LNCaP clone FGC (cell line): ENCODE measurements at regions not wholly inside any gene's neighbourhood (a gene's known extent, or its start where the extent isn't known, plus 50 kb on each side); places are given as distances from the start of the nearest gene placed in this dataset.

Experiments used
- DNase-seq: peaks from one replicate; pipeline ENCODE4 v3.0.0-alpha.2; 2011; ENCODE audit warnings: low read depth
- H3K4me3 ChIP-seq: 2 replicates; pipeline ENCODE4 v1.5.1; 2011; ENCODE audit warnings: mild to moderate bottlenecking, low read depth, low read length, control low read depth
- TF ChIP-seq, protein P1 (sequence below): IDR thresholded peaks from 2 replicates; pipeline ENCODE4 v1.5.1; 2012; ENCODE audit warnings: mild to moderate bottlenecking; ENCODE audit not compliant: control insufficient read depth, insufficient read depth; ENCODE audit errors: extremely low read depth

DNA sequence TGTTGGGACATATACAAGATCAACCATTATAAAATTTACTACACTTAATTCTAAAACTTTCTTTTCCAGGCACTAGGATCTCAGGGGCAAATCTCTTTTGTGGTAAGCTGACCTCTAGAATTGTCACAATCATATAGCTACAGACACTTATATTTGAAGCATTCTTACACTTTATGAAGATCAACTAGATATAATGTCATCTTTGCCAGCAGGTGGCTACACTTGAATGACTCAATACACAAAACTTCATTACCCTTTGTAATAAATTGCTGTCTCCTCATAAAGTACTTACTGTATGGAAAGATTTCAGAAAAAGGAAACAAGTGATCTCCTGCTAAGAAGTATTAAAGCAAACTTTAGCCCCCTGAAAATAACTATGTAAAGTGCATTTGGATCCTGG lies 77.8 kb downstream of the RDH14 start:
- no peak for DNase-seq
- TF ChIP-seq, protein P1, sequence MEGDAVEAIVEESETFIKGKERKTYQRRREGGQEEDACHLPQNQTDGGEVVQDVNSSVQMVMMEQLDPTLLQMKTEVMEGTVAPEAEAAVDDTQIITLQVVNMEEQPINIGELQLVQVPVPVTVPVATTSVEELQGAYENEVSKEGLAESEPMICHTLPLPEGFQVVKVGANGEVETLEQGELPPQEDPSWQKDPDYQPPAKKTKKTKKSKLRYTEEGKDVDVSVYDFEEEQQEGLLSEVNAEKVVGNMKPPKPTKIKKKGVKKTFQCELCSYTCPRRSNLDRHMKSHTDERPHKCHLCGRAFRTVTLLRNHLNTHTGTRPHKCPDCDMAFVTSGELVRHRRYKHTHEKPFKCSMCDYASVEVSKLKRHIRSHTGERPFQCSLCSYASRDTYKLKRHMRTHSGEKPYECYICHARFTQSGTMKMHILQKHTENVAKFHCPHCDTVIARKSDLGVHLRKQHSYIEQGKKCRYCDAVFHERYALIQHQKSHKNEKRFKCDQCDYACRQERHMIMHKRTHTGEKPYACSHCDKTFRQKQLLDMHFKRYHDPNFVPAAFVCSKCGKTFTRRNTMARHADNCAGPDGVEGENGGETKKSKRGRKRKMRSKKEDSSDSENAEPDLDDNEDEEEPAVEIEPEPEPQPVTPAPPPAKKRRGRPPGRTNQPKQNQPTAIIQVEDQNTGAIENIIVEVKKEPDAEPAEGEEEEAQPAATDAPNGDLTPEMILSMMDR, result peak; percentile 30; the same call in 1 of the 2 replicates
- H3K4me3 ChIP-seq, result no peak overlapping the region

DNA sequence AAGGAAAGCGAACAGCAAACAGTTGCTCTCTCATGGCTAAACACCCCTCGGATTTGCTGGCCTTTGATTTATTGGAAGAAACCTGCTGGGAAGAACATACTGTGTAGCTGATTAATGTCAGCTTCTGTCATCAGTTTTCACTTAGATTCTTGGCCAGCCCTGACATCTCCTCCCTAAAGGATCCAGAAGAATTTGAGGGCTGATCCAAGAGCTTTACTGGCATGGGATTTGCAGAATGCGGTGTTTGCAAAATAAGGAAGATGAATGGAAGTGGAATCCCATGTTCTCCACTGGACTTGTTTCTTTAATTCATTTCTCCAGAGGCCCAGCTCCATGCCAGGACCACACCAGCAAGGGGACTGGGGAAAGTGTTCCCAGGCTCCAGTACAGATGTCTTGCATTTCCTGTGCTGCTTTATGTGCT lies 80.5 kb downstream of the RDH14 start:
- TF ChIP-seq, protein P1, result no peak
- DNase-seq, result no peak
- H3K4me3 ChIP-seq, result no peak overlapping the region

DNA sequence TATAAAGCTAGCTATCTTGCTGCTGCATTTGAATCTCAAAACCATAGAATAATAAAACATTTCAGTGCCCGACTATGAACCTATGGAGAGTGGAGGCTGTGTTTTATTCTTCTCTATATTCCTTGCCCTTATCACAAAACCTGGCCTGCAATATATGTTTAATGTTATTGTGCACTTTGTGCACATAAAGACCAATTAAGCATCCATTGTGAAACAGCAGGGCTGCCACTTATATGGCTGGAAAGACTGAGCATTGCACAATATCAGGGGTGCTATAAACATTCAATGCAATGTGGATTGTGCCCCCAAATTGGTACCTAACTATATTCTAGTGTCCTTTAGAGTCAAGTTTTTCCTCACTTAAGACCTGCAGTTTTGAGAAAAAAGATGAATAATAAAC lies 83.2 kb downstream of the RDH14 start:
- no peak for DNase-seq
- TF ChIP-seq, protein P1, result no peak
- H3K4me3 ChIP-seq, result no peak overlapping the region

DNA sequence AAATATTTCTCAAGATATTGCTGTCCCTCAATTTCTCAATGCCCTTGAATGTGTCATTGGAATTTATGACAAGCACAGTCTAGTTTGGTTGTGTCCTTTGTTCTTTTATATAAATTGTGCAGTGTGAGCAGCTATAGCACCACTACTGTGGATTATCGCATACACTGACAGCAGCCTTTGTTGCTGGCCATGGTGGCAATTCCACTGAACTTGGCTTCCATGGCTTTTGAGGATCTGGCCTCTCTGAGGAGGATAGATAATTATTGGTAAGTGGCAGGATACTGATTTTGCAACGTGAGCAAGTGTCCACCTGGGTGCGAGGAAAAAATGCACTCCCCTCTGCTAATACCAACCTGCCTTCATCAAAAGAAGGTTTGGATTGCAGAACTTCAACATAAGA lies 84.0 kb downstream of the RDH14 start:
- TF ChIP-seq, protein P1, result no peak
- H3K4me3 ChIP-seq, result no peak overlapping the region
- DNase-seq, result no peak

DNA sequence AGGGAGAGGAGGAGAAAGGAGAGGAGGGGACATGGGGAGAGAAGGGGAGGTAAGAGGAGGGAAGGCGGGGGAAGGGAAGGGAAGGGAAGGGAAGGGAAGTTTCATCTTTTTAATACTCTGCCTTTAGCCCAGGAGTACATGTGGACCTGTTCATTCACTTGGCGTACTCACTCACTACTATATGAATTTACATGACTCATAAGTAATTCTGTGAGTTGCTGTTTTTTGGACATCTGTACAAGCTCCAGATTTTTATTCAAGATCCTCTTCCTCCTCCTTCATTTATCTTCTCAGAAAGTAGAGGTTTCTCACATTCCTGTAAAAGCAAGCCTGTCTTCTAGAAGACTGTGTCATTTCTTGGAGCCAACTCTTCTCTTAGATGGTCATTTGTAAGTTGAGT lies 84.6 kb downstream of the RDH14 start:
- TF ChIP-seq, protein P1, result no peak
- H3K4me3 ChIP-seq, result no peak overlapping the region
- DNase-seq, result no peak

DNA sequence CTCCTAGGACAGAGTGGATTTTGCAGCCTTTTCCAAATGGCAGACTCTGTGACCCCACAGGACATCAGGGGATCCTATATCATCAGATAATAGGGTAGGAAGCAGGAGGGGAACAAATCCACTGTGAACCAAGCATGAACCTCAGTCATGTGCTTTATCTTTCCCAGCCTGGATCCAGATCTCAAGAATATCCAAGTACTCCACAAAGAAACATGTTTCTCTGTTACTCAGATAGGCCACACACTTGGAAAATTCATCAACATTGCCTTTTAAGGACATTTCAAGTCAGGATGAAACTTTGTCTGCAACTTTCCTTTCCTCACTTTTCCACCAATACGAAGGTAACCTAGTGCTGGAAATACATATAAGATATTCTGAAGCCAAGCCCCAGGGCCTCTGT lies 85.8 kb downstream of the RDH14 start:
- no peak for DNase-seq
- no peak overlapping the region for H3K4me3 ChIP-seq
- TF ChIP-seq, protein P1, result no peak
